ENCODE measurements at regions not wholly inside any gene's neighbourhood (a gene's known extent, or its start where the extent isn't known, plus 50 kb on each side); places are given as distances from the start of the nearest gene placed in this dataset.
"Not testable (repeated sequence)": the region's sequence is repeated elsewhere in the genome, so short reads cannot be mapped to it uniquely, and the experiment has no call there.

GRCh38 chrX:93468075-93468474 lies 205.3 kb downstream of the NAP1L3 start:
- DNase-seq = no peak

GRCh38 chrX:93466383-93466782 lies 207.0 kb downstream of the NAP1L3 start:
- DNase-seq = no peak

GRCh38 chrX:93461060-93461459 lies 212.3 kb downstream of the NAP1L3 start:
- no peak for DNase-seq

- no peak for DNase-seq
These were observed 218.9 kb downstream of the NAP1L3 start for GRCh38 chrX:93454509-93454908.

- DNase-seq = not testable (repeated sequence)
These were observed 238.7 kb downstream of the NAP1L3 start for GRCh38 chrX:93434721-93435120.

- no peak for DNase-seq
These were observed 244.9 kb downstream of the NAP1L3 start for GRCh38 chrX:93428497-93428896.

GRCh38 chrX:93422693-93423092 lies 250.7 kb downstream of the NAP1L3 start:
- no peak for DNase-seq

- no peak for DNase-seq
These were observed 252.8 kb downstream of the NAP1L3 start for GRCh38 chrX:93420525-93421082.

GRCh38 chrX:93420090-93420489 lies 253.3 kb downstream of the NAP1L3 start:
- no peak for DNase-seq

GRCh38 chrX:93419642-93420041 lies 253.7 kb downstream of the NAP1L3 start:
- no peak for DNase-seq

- no peak for DNase-seq
These were observed 269.3 kb downstream of the NAP1L3 start for GRCh38 chrX:93404121-93404520.

GRCh38 chrX:93354651-93355050 lies 318.7 kb downstream of the NAP1L3 start:
- no peak for DNase-seq

- no peak for DNase-seq
These were observed 327.1 kb downstream of the NAP1L3 start for GRCh38 chrX:93346309-93346708.

GRCh38 chrX:93344287-93344686 lies 329.1 kb downstream of the NAP1L3 start:
- not testable (repeated sequence) for DNase-seq

- no peak for DNase-seq
These were observed 341.0 kb downstream of the NAP1L3 start for GRCh38 chrX:93332329-93332728.

- no peak for DNase-seq
These were observed 351.3 kb downstream of the NAP1L3 start for GRCh38 chrX:93322110-93322509.

GRCh38 chrX:93319609-93320008 lies 353.8 kb downstream of the NAP1L3 start:
- peak; percentile 10 for DNase-seq
